HG03354 (cell line): ENCODE measurements at regions not wholly inside any gene's neighbourhood (a gene's known extent, or its start where the extent isn't known, plus 50 kb on each side); places are given as distances from the start of the nearest gene placed in this dataset.
"Not testable (repeated sequence)": the region's sequence is repeated elsewhere in the genome, so short reads cannot be mapped to it uniquely, and the experiment has no call there.

Source experiments
- ATAC-seq: cut with Tn5 transposase; IDR thresholded peaks from one replicate; pipeline ENCODE4 v1.9.1; 2021; ENCODE audit warnings: mild to moderate bottlenecking; ENCODE audit not compliant: unreplicated experiment, poor library complexity, severe bottlenecking

- no peak for ATAC-seq
Observed at GRCh38 chr5:57754616-57755015, 272.0 kb upstream of the ACTBL2 start.

DNA sequence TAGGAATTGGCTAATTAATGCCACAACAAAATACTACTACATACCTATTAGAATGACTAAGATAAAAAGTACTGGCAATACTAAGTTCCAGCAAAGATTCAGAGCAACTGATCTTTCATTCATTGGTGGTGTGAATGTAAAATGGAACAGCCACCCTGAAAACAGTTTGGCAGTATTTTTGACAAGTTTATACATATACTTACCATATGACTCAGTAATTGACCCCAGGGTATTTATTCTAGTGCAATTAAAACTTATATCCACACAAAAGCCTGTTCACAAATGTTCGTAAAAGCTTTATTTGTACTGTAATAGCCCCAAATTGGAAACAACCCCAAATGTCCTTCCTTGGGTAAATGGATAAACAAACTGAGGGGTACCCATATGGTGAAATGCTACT, 270.8 kb upstream of the ACTBL2 start:
- ATAC-seq: no peak

GRCh38 chr5:57751710-57752109, 269.1 kb upstream of the ACTBL2 start:
- no peak for ATAC-seq

- no peak for ATAC-seq
Observed at GRCh38 chr5:57750891-57751290, 268.3 kb upstream of the ACTBL2 start.

DNA sequence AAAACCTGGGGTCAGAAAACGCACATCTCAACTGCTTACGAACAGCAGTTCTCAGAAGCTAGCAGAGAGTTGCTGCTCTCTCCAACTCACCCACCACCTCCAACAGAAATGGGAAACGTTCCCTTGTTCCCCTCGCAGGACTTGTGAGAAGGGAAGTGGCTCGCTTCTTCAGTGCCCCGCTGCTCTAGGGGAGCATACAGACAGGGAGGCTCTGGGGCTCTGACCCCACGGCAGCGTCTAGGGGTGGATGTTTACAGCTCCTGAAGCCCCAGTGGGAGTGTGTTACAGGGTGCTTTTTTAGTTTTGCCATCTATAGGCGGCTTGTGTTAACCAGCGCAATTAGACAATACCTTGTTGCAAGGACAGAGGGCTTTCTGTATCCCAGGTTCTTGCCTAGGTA, 267.7 kb upstream of the ACTBL2 start:
- no peak for ATAC-seq

DNA sequence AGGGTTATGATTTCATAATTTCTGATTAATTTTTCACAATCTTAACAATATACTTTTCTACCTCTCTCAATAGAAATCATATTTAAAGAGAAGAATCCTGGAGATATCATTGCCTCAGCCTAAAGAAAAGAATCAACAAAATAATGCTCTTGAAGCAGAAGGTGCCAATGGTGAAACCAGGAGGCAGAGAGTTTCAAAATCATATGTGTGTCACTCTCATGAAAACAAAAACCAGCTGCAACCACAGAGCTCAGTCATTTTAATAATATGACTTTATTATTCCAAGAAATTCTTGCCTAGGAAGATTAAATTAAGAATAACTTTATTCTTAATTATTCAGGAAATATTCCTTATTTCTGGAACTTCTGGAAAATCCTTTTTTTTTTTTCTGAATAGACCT, 266.8 kb upstream of the ACTBL2 start:
- no peak for ATAC-seq

GRCh38 chr5:57745700-57746651, 263.4 kb upstream of the ACTBL2 start:
- no peak for ATAC-seq

GRCh38 chr5:57745029-57745428, 262.4 kb upstream of the ACTBL2 start:
- no peak for ATAC-seq

GRCh38 chr5:57741336-57741735, 258.7 kb upstream of the ACTBL2 start:
- ATAC-seq: no peak

GRCh38 chr5:57738787-57739186, 256.2 kb upstream of the ACTBL2 start:
- ATAC-seq: no peak

DNA sequence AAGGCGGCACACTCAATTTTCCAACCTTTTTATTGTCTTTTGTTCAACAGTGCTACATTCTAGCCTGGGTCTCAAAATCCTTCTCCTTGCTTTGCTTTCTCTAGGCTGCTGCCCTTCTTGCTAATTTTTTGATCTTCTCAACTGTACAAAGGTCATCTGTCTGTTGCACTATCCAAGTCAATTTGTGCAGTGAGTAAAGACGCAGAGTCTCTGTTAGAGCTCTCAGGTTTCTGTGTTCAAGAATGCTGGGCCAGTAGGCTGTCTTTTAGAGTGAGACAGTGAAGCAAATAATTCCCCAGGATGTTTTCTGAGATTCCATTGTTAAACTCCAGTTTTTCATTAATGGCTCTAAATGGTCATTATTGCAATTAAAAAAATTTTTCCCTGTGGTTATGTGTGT, 255.7 kb upstream of the ACTBL2 start:
- ATAC-seq: no peak

GRCh38 chr5:57736716-57737115, 254.1 kb upstream of the ACTBL2 start:
- ATAC-seq: no peak

DNA sequence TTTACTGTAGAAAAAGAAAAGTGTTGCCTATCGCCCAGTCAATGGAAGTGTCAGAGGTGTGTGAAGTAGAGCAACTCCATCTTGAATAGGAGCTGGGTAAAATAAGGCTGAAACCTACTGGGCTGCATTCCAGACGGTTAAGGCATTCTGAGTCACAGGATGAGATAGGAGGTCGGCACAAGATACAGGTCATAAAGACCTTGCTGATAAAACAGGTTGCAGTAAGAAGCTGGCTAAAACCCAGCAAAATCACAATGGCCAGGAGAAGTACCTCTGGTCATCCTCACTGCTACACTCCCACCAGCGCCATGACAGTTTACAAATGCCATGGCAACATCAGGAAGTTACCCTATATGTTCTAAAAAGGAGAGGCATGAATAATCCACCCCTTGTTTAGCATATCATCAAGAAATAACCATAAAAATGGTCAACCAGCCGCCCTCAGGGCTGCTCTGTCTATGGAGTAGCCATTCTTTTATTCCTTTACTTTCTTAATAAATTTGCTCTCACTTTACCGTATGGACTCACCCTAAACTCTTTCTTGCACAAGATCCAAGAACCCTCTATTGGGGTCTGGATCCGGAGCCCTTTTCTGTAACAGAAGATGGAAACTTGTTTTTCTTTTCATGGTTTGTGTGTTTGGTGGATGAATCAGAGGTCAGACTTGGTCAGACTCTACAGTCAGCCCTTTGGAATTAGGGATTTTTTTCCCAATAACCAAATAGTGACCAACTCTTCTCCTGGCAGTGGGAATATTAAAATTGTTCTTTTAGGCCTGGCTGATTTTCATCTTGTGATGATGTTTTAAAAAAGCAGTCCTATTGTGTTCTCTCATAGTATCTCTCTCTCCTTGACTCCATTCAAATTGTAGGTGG, 252.9 kb upstream of the ACTBL2 start:
- not testable (repeated sequence) for ATAC-seq

DNA sequence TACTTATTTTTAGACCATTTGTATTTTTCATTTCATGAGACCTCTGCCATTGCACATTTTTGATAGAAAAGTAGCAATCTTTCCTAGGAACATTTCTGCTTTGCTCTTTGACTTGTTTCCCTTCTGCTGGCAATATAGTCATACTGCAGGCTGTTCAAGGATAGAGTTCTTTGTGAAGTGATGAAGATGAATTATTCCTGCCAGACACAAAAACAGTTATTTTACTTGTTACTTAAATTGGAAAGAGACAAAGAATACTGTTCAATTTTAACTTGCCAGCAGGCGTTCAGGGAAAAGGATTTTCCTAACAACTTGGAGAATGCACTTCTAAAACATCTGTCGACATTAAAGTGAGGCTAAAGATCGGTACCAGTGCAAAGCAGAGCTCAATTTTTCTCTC, 251.7 kb upstream of the ACTBL2 start:
- ATAC-seq: no peak

GRCh38 chr5:57727591-57727990, 245.0 kb upstream of the ACTBL2 start:
- ATAC-seq: no peak

GRCh38 chr5:57725658-57726504, 243.3 kb upstream of the ACTBL2 start:
- ATAC-seq: no peak

DNA sequence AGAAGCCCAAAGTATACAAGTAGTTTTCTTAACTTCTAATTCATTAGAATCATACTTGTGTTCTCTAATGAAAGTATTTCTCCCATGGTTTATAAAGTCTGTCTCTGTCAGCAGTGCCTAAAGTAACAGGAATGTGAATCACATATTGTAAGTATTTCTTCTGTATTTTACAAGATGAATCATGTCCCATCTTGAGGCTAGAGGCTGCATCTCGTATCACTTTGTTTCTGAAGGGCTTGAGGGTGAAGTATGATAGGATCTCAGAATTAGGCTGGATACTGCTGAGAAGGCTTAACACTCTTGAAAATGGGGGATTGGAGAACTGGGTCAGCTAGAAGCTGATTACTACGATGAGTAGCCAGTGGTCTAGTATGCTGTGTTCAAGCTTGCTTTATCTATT, 242.2 kb upstream of the ACTBL2 start:
- ATAC-seq: no peak

DNA sequence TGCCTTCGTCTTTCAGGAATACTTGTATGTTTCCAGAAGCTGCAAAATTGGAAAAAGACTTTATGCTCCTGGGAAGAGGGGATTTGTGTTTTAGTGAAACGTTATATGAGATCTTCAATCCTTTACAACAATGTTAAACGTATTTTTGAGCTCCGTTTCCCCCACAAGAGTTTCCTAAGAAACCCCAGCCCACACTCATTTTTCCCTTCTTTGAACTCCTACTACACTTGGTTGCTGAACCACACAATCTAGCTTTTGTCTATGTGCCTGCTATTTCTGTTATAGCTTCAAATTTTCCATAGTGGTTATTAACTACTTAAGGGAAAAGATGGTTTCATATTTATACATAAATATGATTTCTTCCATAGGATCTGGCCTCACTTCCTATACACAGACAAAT, 238.6 kb upstream of the ACTBL2 start:
- ATAC-seq: no peak

DNA sequence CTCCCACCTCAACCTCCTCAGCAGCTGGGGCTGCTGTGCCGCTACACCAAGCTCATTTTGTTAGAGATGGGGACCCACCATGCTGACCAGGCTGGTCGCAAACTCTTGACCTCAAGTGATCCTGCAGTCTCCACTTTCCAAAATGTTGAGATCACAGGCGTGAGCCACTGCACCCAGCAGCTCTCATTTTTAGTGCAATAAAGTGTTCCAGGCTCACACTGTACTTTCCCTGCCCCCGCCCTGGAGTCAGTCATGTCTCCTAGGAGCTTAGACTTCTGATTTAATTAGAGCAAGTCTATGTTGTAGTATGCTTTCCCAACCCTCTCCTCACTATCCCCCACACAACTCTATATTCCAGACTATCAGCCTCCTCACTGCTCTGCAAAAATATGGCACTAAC, 238.0 kb upstream of the ACTBL2 start:
- ATAC-seq: no peak

DNA sequence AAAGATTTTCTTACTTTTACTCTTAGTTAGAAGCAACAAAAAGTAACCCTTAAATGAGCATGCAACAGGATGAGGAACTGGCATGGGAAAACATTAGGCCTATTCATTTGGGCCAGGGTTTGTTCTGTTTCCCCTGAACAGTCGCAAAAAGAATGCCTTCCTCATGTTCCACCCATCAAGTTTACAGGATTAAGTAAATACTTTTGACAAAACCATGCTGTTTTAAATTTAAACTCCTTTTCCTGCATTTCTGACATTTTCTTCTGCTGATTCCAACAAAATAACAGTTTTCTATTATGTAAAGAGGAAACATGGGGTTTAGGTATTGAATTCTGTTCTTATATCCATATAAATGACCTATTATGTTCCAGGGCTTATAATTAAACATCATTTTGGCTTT, 236.6 kb upstream of the ACTBL2 start:
- ATAC-seq: no peak
